MM.1S (cell line): ENCODE measurements at regions not wholly inside any gene's neighbourhood (a gene's known extent, or its start where the extent isn't known, plus 50 kb on each side); places are given as distances from the start of the nearest gene placed in this dataset.

Experiments
- CTCF ChIP-seq: fragments of 300-600 bp; sonication (generic); IDR thresholded peaks from 2 replicates; pipeline ENCODE4 v1.5.1; 2016; ENCODE audit warnings: antibody characterized with exemption, low read length, mixed read lengths
- EZH2 ChIP-seq: fragments of 300-600 bp; sonication (generic); optimal IDR thresholded peaks from 2 replicates; pipeline ENCODE3; 2017; ENCODE audit warnings: low read depth, mild to moderate bottlenecking, antibody characterized with exemption, low read length, mixed read lengths

GRCh38 chr21:36543924-36544323, 64.0 kb upstream of the CLDN14 start:
- TF ChIP-seq CTCF (no peak), EZH2 (no peak)
